HEK293 (cell line): ENCODE measurements at regions not wholly inside any gene's neighbourhood (a gene's known extent, or its start where the extent isn't known, plus 50 kb on each side); places are given as distances from the start of the nearest gene placed in this dataset.

Experiments
- CTCF ChIA-PET: fragments of 350-600 bp; formaldehyde crosslinking; extraction: SDS; loops from one replicate; lab custom pipeline; 2021; ENCODE audit warnings: antibody characterized with exemption; lab: Yijun Ruan, JAX
- POLR2A ChIA-PET: fragments of 300-600 bp; formaldehyde crosslinking; extraction: SDS; loops from one replicate; lab custom pipeline; 2020; ENCODE audit warnings: antibody characterized with exemption, inconsistent platforms; lab: Yijun Ruan, JAX
- H3K27ac ChIP-seq: fragments of 200-500 bp; sonication (Bioruptor generic); 2 replicates; pipeline ENCODE4 v1.5.1; 2014; ENCODE audit warnings: low read depth, low read length, control low read depth, inconsistent platforms; ENCODE audit errors: extremely low read depth
- H3K36me3 ChIP-seq, 2 experiments: fragments of 200-500 bp in 1 of 2; sonication (Bioruptor generic) in 1 of 2; 1 replicate in 1 of 2; 2 replicates in 1 of 2; pipeline ENCODE4 v1.5.1; 2014 to 2017; ENCODE audit warnings: inconsistent platforms in 2 of 2, low read length in 2 of 2; ENCODE audit not compliant: control insufficient read depth in 2 of 2, insufficient read depth in 1 of 2
- H3K4me1 ChIP-seq: fragments of 200-500 bp; sonication (Bioruptor generic); 2 replicates; pipeline ENCODE4 v1.5.1; 2014; ENCODE audit warnings: mild to moderate bottlenecking, low read length, inconsistent platforms; ENCODE audit not compliant: control insufficient read depth, insufficient read depth
- H3K4me3 ChIP-seq: 2 replicates; pipeline ENCODE4 v1.5.1; 2011; ENCODE audit warnings: low read depth, mild to moderate bottlenecking, control low read depth, low read length, moderate library complexity
- H3K9me3 ChIP-seq: fragments of 200-500 bp; sonication (Bioruptor generic); 2 replicates; pipeline ENCODE4 v1.5.1; 2014; ENCODE audit warnings: low read depth, low read length, inconsistent platforms; ENCODE audit not compliant: control insufficient read depth, insufficient read depth
- GFI1B ChIP-seq: fragments of 450-650 bp; formaldehyde crosslinking; IDR thresholded peaks from 2 replicates; pipeline ENCODE4 v1.5.1; 2016; ENCODE audit warnings: missing biosample characterization, missing genetic modification characterization
- GLIS1 ChIP-seq: fragments of 450-650 bp; formaldehyde crosslinking; IDR thresholded peaks from 2 replicates; pipeline ENCODE4 v1.5.1; 2016; ENCODE audit warnings: missing biosample characterization, missing genetic modification characterization
- GLIS2 ChIP-seq: fragments of 450-650 bp; formaldehyde crosslinking; IDR thresholded peaks from 2 replicates; pipeline ENCODE4 v1.5.1; 2016; ENCODE audit warnings: missing biosample characterization, missing genetic modification characterization
- HIC1 ChIP-seq: fragments of 450-650 bp; formaldehyde crosslinking; IDR thresholded peaks from 2 replicates; pipeline ENCODE4 v1.5.1; 2016; ENCODE audit warnings: missing biosample characterization, missing genetic modification characterization
- MEIS1 ChIP-seq: sonication (generic); formaldehyde crosslinking; IDR thresholded peaks from 2 replicates; pipeline ENCODE4 v1.8.1; 2022; ENCODE audit warnings: missing genetic modification reagents, mild to moderate bottlenecking, borderline replicate concordance
- OSR2 ChIP-seq: fragments of 450-650 bp; formaldehyde crosslinking; IDR thresholded peaks from 2 replicates; pipeline ENCODE4 v1.5.1; 2016; ENCODE audit warnings: missing biosample characterization, missing genetic modification characterization
- OVOL3 ChIP-seq: fragments of 450-650 bp; formaldehyde crosslinking; IDR thresholded peaks from 2 replicates; pipeline ENCODE4 v1.5.1; 2016; ENCODE audit warnings: missing biosample characterization, missing genetic modification characterization
- WT1 ChIP-seq: fragments of 450-650 bp; formaldehyde crosslinking; IDR thresholded peaks from 2 replicates; pipeline ENCODE4 v1.5.1; 2016; ENCODE audit warnings: missing biosample characterization, missing genetic modification characterization
- YY2 ChIP-seq: fragments of 450-650 bp; formaldehyde crosslinking; IDR thresholded peaks from 2 replicates; pipeline ENCODE4 v1.5.1; 2016; ENCODE audit warnings: missing biosample characterization, missing genetic modification characterization
- ZBTB48 ChIP-seq: fragments of 450-650 bp; formaldehyde crosslinking; IDR thresholded peaks from 2 replicates; pipeline ENCODE4 v1.5.1; 2016; ENCODE audit warnings: missing biosample characterization, missing genetic modification characterization
- ZFHX2 ChIP-seq: fragments of 450-650 bp; formaldehyde crosslinking; conservative IDR thresholded peaks from 2 replicates; pipeline ENCODE4 v1.5.1; 2016; ENCODE audit warnings: missing biosample characterization, missing genetic modification characterization
- ZFP3 ChIP-seq: fragments of 450-650 bp; formaldehyde crosslinking; IDR thresholded peaks from 2 replicates; pipeline ENCODE4 v1.5.1; 2016; ENCODE audit warnings: low read depth, missing biosample characterization, missing genetic modification characterization
- ZFP41 ChIP-seq: fragments of 450-650 bp; formaldehyde crosslinking; IDR thresholded peaks from 2 replicates; pipeline ENCODE4 v1.5.1; 2016; ENCODE audit warnings: missing biosample characterization, missing genetic modification characterization, borderline replicate concordance
- ZIC2 ChIP-seq: fragments of 450-650 bp; formaldehyde crosslinking; IDR thresholded peaks from 2 replicates; pipeline ENCODE4 v1.5.1; 2016; ENCODE audit warnings: missing biosample characterization, missing genetic modification characterization
- ZNF114 ChIP-seq: fragments of 450-650 bp; formaldehyde crosslinking; IDR thresholded peaks from 2 replicates; pipeline ENCODE4 v1.5.0; 2017; ENCODE audit warnings: missing biosample characterization, missing genetic modification characterization
- ZNF121 ChIP-seq: fragments of 450-650 bp; formaldehyde crosslinking; IDR thresholded peaks from 2 replicates; pipeline ENCODE4 v1.5.1; 2016; ENCODE audit warnings: missing biosample characterization, missing genetic modification characterization
- ZNF148 ChIP-seq: fragments of 450-650 bp; formaldehyde crosslinking; IDR thresholded peaks from 2 replicates; pipeline ENCODE4 v1.5.0; 2017; ENCODE audit warnings: missing biosample characterization, missing genetic modification characterization, borderline replicate concordance
- ZNF157 ChIP-seq: fragments of 450-650 bp; formaldehyde crosslinking; IDR thresholded peaks from 2 replicates; pipeline ENCODE4 v1.5.1; 2016; ENCODE audit warnings: missing biosample characterization, missing genetic modification characterization
- ZNF292 ChIP-seq: fragments of 450-650 bp; formaldehyde crosslinking; IDR thresholded peaks from 2 replicates; pipeline ENCODE4 v1.5.1; 2016; ENCODE audit warnings: low read depth, missing biosample characterization, missing genetic modification characterization, borderline replicate concordance
- ZNF302 ChIP-seq: fragments of 450-650 bp; formaldehyde crosslinking; IDR thresholded peaks from 2 replicates; pipeline ENCODE4 v1.5.1; 2016; ENCODE audit warnings: missing biosample characterization, missing genetic modification characterization, low read depth
- ZNF426 ChIP-seq: fragments of 450-650 bp; formaldehyde crosslinking; IDR thresholded peaks from 2 replicates; pipeline ENCODE4 v1.5.1; 2017; ENCODE audit warnings: missing biosample characterization, missing genetic modification characterization, mild to moderate bottlenecking, inconsistent platforms, moderate library complexity
- ZNF561 ChIP-seq: fragments of 450-650 bp; IDR thresholded peaks from 2 replicates; pipeline ENCODE4 v1.5.1; 2018; ENCODE audit warnings: missing biosample characterization, missing genetic modification characterization, borderline replicate concordance
- ZNF571 ChIP-seq: fragments of 450-650 bp; formaldehyde crosslinking; IDR thresholded peaks from 2 replicates; pipeline ENCODE4 v1.5.0; 2017; ENCODE audit warnings: missing biosample characterization, missing genetic modification characterization
- ZNF626 ChIP-seq: fragments of 450-650 bp; sonication (Bioruptor Pico); formaldehyde crosslinking; IDR thresholded peaks from 2 replicates; pipeline ENCODE4 v1.5.1; 2018; ENCODE audit warnings: missing biosample characterization, missing genetic modification characterization, inconsistent platforms
- ZNF629 ChIP-seq: fragments of 450-650 bp; formaldehyde crosslinking; IDR thresholded peaks from 2 replicates; pipeline ENCODE4 v1.5.1; 2017; ENCODE audit warnings: missing biosample characterization, missing genetic modification characterization
- ZNF645 ChIP-seq: fragments of 450-650 bp; formaldehyde crosslinking; IDR thresholded peaks from 2 replicates; pipeline ENCODE4; 2016; ENCODE audit warnings: missing biosample characterization, missing genetic modification characterization
- ZNF654 ChIP-seq: fragments of 450-650 bp; formaldehyde crosslinking; IDR thresholded peaks from 2 replicates; pipeline ENCODE4 v1.5.1; 2016; ENCODE audit warnings: low read depth, missing biosample characterization, missing genetic modification characterization
- ZSCAN30 ChIP-seq: fragments of 450-650 bp; IDR thresholded peaks from 2 replicates; pipeline ENCODE4 v1.5.1; 2018; ENCODE audit warnings: missing biosample characterization, mild to moderate bottlenecking, missing genetic modification characterization, moderate library complexity

- ChIA-PET CTCF (interaction anchor here (0.6 to 1.5 kb wide), 4 partner anchors 18 to 84 kb away, joined by 3 to 4 read pairs (median 3); no protein-coding TSS in a partner anchor), POLR2A (no interaction called here)
- Histone ChIP-seq H3K4me3 (no peak overlapping the region), H3K4me1 (no peaks in the 10 kb centered on the region), H3K27ac (no peak overlapping the region), H3K9me3 (no peaks in the 10 kb centered on the region), H3K36me3 (no peaks in the 10 kb centered on the region)
- no peak for TF ChIP-seq ZIC2 (tag by site-specific recombination)
Observed at GRCh38 chr1:200299571-200299970, 110.3 kb downstream of the ZNF281 start.

- Histone ChIP-seq H3K9me3 (no peaks in the 10 kb centered on the region), H3K4me1 (no peaks in the 10 kb centered on the region)
- TF ChIP-seq MEIS1 (CRISPR knock-in tag) (no peak), ZNF626 (no peak), HIC1 (no peak), ZNF302 (tag by site-specific recombination) (no peak), ZNF121 (tag by site-specific recombination) (no peak), ZNF571 (tag by site-specific recombination) (no peak), ZSCAN30 (no peak), ZNF629 (tag by site-specific recombination) (no peak), YY2 (tag by site-specific recombination) (no peak), ZNF114 (tag by site-specific recombination) (no peak), GFI1B (no peak)
- TF ChIP-seq, all 188 proteins: peak for 0
- ChIA-PET CTCF (interaction anchor here (0.7 kb wide), 1 partner anchor 1339 kb away, joined by 4 read pairs; no protein-coding TSS in a partner anchor), POLR2A (no interaction called here)
- Histone ChIP-seq H3K27ac (no peak overlapping the region), H3K4me3 (no peak overlapping the region), H3K36me3 (no peaks in the 10 kb centered on the region)
Observed at GRCh38 chr1:200298242-200298641, 111.6 kb downstream of the ZNF281 start.

- Histone ChIP-seq H3K4me3 (no peak overlapping the region), H3K36me3 (no peaks in the 10 kb centered on the region), H3K4me1 (no peaks in the 10 kb centered on the region), H3K9me3 (no peaks in the 10 kb centered on the region), H3K27ac (no peak overlapping the region)
- CTCF ChIA-PET = interaction anchor here (0.5 to 1.2 kb wide), 7 partner anchors 11 to 674 kb away, joined by 3 to 6 read pairs (median 3); no protein-coding TSS in a partner anchor
- POLR2A ChIA-PET = no interaction called here
- TF ChIP-seq ZNF292 (tag by site-specific recombination) = no peak
- TF ChIP-seq ZNF561 (tag by site-specific recombination) = no peak
- no peak for TF ChIP-seq ZNF148 (tag by site-specific recombination)
- TF ChIP-seq OVOL3 (tag by site-specific recombination) = no peak
- no peak for TF ChIP-seq ZNF654 (tag by site-specific recombination)
- no peak for TF ChIP-seq ZNF645 (tag by site-specific recombination)
- TF ChIP-seq ZFP41 (tag by site-specific recombination) = no peak
- TF ChIP-seq WT1 (tag by site-specific recombination) = peak; percentile 61
- no peak for TF ChIP-seq ZFHX2
- TF ChIP-seq ZNF121 (tag by site-specific recombination) = 0 out of 2 replicates have a peak, but pooled peaks have one; percentile 17
- TF ChIP-seq GLIS2 (tag by site-specific recombination) = no peak
- no peak for TF ChIP-seq ZFP3 (tag by site-specific recombination)
- TF ChIP-seq ZBTB48 = no peak
- TF ChIP-seq ZNF426 (tag by site-specific recombination) = no peak
- TF ChIP-seq GLIS1 (tag by site-specific recombination) = peak; percentile 10; the same call in 1 of the 2 replicates
- no peak for TF ChIP-seq OSR2
- no peak for TF ChIP-seq ZNF157
Observed at GRCh38 chr1:200296091-200296661, 113.7 kb downstream of the ZNF281 start.
